ENCODE measurements at regions not wholly inside any gene's neighbourhood (a gene's known extent, or its start where the extent isn't known, plus 50 kb on each side); places are given as distances from the start of the nearest gene placed in this dataset.

DNA sequence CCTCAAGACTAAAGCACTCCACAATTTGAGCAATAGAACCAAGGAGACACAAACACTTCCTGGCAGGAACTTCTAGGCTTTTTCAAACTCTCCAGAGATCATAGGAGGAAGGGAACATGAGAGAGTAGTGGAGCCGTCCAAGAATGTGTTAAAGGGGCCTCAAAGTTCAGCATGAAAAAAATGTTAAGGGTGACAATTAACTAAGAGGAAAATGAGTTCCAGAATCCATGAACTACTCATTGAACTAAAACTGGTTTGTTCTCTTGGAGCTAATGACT lies 122.0 kb downstream of the WIF1 start:
- no peak for DNase-seq (ENCODE audit: low spot score)
